C4-2B (cell line): ENCODE measurements at regions not wholly inside any gene's neighbourhood (a gene's known extent, or its start where the extent isn't known, plus 50 kb on each side); places are given as distances from the start of the nearest gene placed in this dataset.

Experiments used
- ZFX ChIP-seq: fragments of 450-650 bp; IDR thresholded peaks from 2 replicates; pipeline ENCODE4 v1.6.1; 2017
- TF ChIP-seq, protein P1 (sequence below): fragments of 450-650 bp; conservative IDR thresholded peaks from 2 replicates; pipeline ENCODE4 v1.5.1; 2017; ENCODE audit warnings: mild to moderate bottlenecking

DNA sequence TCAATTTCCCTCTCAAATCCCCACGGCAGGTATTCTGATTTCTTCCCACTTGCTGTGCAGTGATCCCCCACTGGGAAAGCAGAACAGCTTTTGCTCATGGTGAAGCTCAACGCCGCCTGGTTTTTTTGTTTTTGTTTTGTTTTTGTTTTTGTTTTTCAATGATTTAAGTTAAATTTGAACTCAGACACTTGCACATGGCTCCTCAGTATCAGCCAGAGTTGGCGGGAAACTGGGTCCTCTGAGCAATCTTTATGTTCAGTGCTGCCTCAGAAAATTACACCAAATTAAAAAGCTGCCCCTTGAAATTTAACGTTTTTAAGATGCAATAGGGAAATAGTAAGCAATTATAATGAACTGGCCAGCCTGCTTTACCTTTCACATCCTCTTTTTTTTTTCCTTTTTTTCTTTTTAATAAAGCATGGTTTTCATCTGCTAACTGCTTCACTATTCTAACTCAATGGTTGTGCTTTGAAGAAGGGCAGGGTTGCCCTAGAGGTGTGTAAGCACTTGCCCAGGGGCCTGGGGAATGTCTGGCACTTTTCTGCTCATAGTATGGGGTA lies 277.0 kb upstream of the HNRNPA3 start:
- TF ChIP-seq, protein P1, sequence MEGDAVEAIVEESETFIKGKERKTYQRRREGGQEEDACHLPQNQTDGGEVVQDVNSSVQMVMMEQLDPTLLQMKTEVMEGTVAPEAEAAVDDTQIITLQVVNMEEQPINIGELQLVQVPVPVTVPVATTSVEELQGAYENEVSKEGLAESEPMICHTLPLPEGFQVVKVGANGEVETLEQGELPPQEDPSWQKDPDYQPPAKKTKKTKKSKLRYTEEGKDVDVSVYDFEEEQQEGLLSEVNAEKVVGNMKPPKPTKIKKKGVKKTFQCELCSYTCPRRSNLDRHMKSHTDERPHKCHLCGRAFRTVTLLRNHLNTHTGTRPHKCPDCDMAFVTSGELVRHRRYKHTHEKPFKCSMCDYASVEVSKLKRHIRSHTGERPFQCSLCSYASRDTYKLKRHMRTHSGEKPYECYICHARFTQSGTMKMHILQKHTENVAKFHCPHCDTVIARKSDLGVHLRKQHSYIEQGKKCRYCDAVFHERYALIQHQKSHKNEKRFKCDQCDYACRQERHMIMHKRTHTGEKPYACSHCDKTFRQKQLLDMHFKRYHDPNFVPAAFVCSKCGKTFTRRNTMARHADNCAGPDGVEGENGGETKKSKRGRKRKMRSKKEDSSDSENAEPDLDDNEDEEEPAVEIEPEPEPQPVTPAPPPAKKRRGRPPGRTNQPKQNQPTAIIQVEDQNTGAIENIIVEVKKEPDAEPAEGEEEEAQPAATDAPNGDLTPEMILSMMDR: no peak
- TF ChIP-seq ZFX: no peak
